Brain microvascular endothelial cell (primary cell): ENCODE measurements at regions not wholly inside any gene's neighbourhood (a gene's known extent, or its start where the extent isn't known, plus 50 kb on each side); places are given as distances from the start of the nearest gene placed in this dataset.

Experiments
- DNase-seq: peaks from one replicate; pipeline ENCODE4 v3.0.0-alpha.2; 2020
- H3K27ac ChIP-seq: fragments of 250-450 bp; sonication (Bioruptor Pico); 2 replicates; pipeline ENCODE4 v1.5.1; 2020; ENCODE audit warnings: mild to moderate bottlenecking, moderate library complexity
- H3K27me3 ChIP-seq: fragments of 250-450 bp; sonication (Bioruptor Pico); replicated peaks from 2 replicates; pipeline ENCODE4 v1.5.1; 2020; ENCODE audit warnings: mild to moderate bottlenecking
- H3K36me3 ChIP-seq: fragments of 250-450 bp; sonication (Bioruptor Pico); replicated peaks from 2 replicates; pipeline ENCODE4 v1.5.1; 2020; ENCODE audit warnings: mild to moderate bottlenecking
- H3K4me3 ChIP-seq: 2 replicates; pipeline ENCODE4 v1.5.1; 2011; ENCODE audit warnings: low read depth, mild to moderate bottlenecking, control low read depth, low read length, moderate library complexity
- CTCF ChIP-seq: IDR thresholded peaks from 2 replicates; pipeline ENCODE4 v1.5.1; 2011; ENCODE audit warnings: low read depth, mild to moderate bottlenecking, moderate library complexity, low read length, control low read depth, inconsistent platforms; ENCODE audit errors: missing control alignments
- in situ Hi-C: cut with HindIII; loops from 2 replicates; pipeline ENCODE4 v1.10.0; 2017; ENCODE audit warnings: low sequenced_read_pairs, low pct_ligation_motif_present

- no peak for DNase-seq
- no peak overlapping the region for H3K27ac ChIP-seq
- no peaks in the 10 kb centered on the region for H3K36me3 ChIP-seq
- no peaks in the 10 kb centered on the region for H3K27me3 ChIP-seq
- no peak for TF ChIP-seq CTCF
- in situ Hi-C loops, result no loop called here
- H3K4me3 ChIP-seq, result no peak overlapping the region
These were observed 192.4 kb downstream of the ACTL7B start for GRCh38 chr9:108663422-108663821.

DNA sequence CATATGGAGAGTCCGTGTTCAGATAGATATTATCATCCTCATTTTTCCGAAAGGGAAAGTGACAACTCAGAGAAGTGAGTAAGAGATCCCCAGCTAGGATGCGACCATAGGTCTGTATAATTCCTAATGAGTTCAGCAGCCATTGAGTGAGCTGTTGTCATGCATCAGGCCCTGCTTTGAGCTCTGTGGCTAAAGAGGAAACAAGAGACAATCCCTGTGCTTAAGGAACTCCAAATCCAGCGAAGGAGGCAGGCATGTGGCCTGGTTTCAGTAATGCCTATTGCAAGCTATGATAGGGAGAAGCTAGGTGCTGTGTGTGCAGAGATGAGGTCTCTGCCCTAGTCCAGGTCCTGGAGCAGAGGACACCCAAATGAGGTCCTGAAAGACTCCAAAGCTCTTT is 192.8 kb downstream of the ACTL7B start:
- TF ChIP-seq CTCF, result no peak
- in situ Hi-C loops, result no loop called here
- Histone ChIP-seq H3K27ac (no peak overlapping the region), H3K4me3 (no peak overlapping the region), H3K27me3 (no peaks in the 10 kb centered on the region), H3K36me3 (no peaks in the 10 kb centered on the region)
- no peak for DNase-seq

- H3K27me3 ChIP-seq, result no peaks in the 10 kb centered on the region
- no peak for DNase-seq
- in situ Hi-C loops, result no loop called here
- H3K36me3 ChIP-seq, result no peaks in the 10 kb centered on the region
- TF ChIP-seq CTCF, result no peak
- no peak overlapping the region for H3K27ac ChIP-seq
- no peak overlapping the region for H3K4me3 ChIP-seq
These were observed 193.5 kb downstream of the ACTL7B start for GRCh38 chr9:108662091-108662875.

DNA sequence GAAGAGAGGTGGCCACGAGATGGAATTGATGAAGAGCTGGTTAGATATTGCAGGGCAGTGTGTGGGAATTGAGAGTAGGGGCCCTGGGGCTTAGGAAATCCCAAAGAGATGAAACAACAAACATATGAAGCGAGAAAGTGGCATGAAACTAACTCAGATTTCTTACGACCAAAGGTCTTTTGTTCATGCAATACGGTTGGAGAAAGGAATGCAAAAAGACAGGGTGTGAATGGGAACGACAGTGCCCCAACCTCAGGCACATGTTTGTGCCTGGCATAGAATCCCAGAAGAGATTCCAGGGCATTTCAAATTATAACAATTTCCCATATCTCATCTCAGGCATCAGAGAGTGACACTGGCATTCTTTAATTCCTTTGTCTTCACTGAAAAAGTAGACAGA is 199.2 kb downstream of the ACTL7B start:
- in situ Hi-C loops, result no loop called here
- Histone ChIP-seq H3K27me3 (no peaks in the 10 kb centered on the region), H3K4me3 (no peak overlapping the region), H3K36me3 (no peaks in the 10 kb centered on the region), H3K27ac (no peak overlapping the region)
- no peak for TF ChIP-seq CTCF
- no peak for DNase-seq

GRCh38 chr9:108655818-108656217 is 200.0 kb downstream of the ACTL7B start:
- in situ Hi-C loops, result no loop called here
- H3K27ac ChIP-seq, result no peak overlapping the region

More at GRCh38 chr9:108655818-108656217, 200.0 kb downstream of the ACTL7B start:
- no peaks in the 10 kb centered on the region for H3K36me3 ChIP-seq
- no peak overlapping the region for H3K4me3 ChIP-seq
- TF ChIP-seq CTCF, result no peak
- H3K27me3 ChIP-seq, result no peaks in the 10 kb centered on the region
- no peak for DNase-seq
